ENCODE measurements at regions not wholly inside any gene's neighbourhood (a gene's known extent, or its start where the extent isn't known, plus 50 kb on each side); places are given as distances from the start of the nearest gene placed in this dataset.

DNA sequence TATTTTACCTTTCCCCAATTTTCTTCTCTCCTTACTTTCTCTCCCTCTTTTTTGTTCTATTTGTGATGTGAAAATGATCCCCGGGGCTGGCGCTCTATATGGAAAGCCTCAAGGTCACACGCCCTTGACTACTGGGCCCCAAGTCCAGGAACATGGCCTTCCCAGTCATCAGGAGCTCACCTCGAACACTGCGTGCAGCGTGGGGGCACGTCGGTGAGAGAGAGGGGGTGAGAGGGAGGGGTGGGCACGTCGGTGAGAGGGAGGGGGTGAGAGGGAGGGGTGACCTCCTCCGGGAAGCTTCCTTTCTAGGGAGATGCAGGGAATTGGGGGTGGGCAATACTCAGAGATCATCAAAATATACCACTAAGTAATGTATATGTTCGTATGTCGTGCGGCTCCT is 94.6 kb upstream of the TMPRSS2 start:
- no peaks in the 10 kb centered on the region for H3K4me1 ChIP-seq (ENCODE audit: control insufficient read depth, low read length)
- H3F3A ChIP-seq (ENCODE audit: control insufficient read depth, insufficient read depth), result no peaks in the 10 kb centered on the region
- no peaks in the 10 kb centered on the region for H3K36me3 ChIP-seq (ENCODE audit: control insufficient read depth, low read length)
- H3K9me2 ChIP-seq (replicated peaks; ENCODE audit: control insufficient read depth, low read length), result no peaks in the 10 kb centered on the region
- H3K4me2 ChIP-seq (ENCODE audit: low read length), result no peak overlapping the region
- TF ChIP-seq, protein P1, sequence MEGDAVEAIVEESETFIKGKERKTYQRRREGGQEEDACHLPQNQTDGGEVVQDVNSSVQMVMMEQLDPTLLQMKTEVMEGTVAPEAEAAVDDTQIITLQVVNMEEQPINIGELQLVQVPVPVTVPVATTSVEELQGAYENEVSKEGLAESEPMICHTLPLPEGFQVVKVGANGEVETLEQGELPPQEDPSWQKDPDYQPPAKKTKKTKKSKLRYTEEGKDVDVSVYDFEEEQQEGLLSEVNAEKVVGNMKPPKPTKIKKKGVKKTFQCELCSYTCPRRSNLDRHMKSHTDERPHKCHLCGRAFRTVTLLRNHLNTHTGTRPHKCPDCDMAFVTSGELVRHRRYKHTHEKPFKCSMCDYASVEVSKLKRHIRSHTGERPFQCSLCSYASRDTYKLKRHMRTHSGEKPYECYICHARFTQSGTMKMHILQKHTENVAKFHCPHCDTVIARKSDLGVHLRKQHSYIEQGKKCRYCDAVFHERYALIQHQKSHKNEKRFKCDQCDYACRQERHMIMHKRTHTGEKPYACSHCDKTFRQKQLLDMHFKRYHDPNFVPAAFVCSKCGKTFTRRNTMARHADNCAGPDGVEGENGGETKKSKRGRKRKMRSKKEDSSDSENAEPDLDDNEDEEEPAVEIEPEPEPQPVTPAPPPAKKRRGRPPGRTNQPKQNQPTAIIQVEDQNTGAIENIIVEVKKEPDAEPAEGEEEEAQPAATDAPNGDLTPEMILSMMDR (IDR thresholded peaks at IDR 0.05; ENCODE audit: low read depth, low read length, poor library complexity, severe bottlenecking), result no peak
- no peak for TF ChIP-seq EZH2phosphoT487 (IDR thresholded peaks at IDR 0.05; ENCODE audit: borderline replicate concordance, low read length)
- H3K79me2 ChIP-seq (ENCODE audit: control insufficient read depth, low read length), result no peaks in the 10 kb centered on the region
- no peaks in the 10 kb centered on the region for H3K27me3 ChIP-seq (ENCODE audit: control insufficient read depth, low read length)
- H4K20me1 ChIP-seq (ENCODE audit: control insufficient read depth, insufficient read depth, low read depth, low read length), result no peaks in the 10 kb centered on the region
- no peaks in the 10 kb centered on the region for H3K9me3 ChIP-seq (ENCODE audit: control insufficient read depth, insufficient read depth, low read length)
- H3K4me3 ChIP-seq (ENCODE audit: low read length), result no peak overlapping the region
- no peak overlapping the region for H3K27ac ChIP-seq (ENCODE audit: low read depth, low read length)

DNA sequence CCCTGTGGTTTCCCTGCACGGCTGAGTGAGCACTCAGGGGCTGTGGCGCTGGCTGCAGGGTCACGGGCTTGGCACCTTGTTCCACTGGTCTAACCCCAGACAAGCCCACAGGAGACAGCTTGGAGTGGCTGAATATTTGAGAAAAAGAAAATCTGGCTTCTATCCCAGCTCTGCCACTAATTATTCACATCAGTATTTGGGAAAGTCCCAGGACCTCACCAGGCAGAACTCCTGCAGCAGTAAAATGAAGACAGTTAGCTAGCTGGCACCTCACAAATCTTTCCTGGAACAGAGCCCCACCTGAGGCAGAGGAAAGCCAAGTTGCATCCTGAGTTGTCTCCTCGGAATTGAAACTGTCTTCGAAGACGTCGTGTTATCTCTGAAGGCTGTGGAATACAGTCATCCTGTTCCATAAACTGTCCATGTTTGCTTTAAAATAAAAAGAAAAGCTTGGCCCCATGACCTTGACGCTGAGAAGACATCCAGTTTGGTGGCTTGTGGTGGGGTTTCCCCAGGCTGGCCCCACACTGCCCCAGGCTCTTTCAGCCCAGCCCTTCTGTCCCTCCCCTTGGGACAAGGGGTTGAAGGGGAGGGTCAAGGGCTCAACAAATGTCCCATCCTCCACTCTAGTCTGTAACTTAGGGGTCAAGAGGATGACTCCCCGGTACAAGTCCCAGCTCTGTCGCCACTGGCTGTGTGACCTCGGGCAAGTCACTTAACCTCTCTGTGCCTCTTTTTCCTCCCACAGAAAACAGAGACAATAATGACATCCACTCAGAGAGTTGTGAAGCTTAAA is 93.8 kb upstream of the TMPRSS2 start:
- Histone ChIP-seq H3K36me3 (ENCODE audit: control insufficient read depth, low read length) (no peaks in the 10 kb centered on the region), H3K4me3 (ENCODE audit: low read length) (no peak overlapping the region), H4K20me1 (ENCODE audit: control insufficient read depth, insufficient read depth, low read depth, low read length) (no peaks in the 10 kb centered on the region), H3K4me2 (ENCODE audit: low read length) (no peak overlapping the region), H3K27me3 (ENCODE audit: control insufficient read depth, low read length) (no peaks in the 10 kb centered on the region), H3K79me2 (ENCODE audit: control insufficient read depth, low read length) (no peaks in the 10 kb centered on the region), H3K9me2 (replicated peaks; ENCODE audit: control insufficient read depth, low read length) (no peaks in the 10 kb centered on the region), H3K9me3 (ENCODE audit: control insufficient read depth, insufficient read depth, low read length) (no peaks in the 10 kb centered on the region), H3K4me1 (ENCODE audit: control insufficient read depth, low read length) (no peaks in the 10 kb centered on the region), H3F3A (ENCODE audit: control insufficient read depth, insufficient read depth) (no peaks in the 10 kb centered on the region), H3K27ac (ENCODE audit: low read depth, low read length) (no peak overlapping the region)
- TF ChIP-seq, protein P1 (IDR thresholded peaks at IDR 0.05; ENCODE audit: low read depth, low read length, poor library complexity, severe bottlenecking), result no peak
- no peak for TF ChIP-seq EZH2phosphoT487 (IDR thresholded peaks at IDR 0.05; ENCODE audit: borderline replicate concordance, low read length)

- Histone ChIP-seq H3K4me2 (ENCODE audit: low read length) (no peak overlapping the region), H3F3A (ENCODE audit: control insufficient read depth, insufficient read depth) (no peaks in the 10 kb centered on the region), H4K20me1 (ENCODE audit: control insufficient read depth, insufficient read depth, low read depth, low read length) (no peaks in the 10 kb centered on the region), H3K4me1 (ENCODE audit: control insufficient read depth, low read length) (no peaks in the 10 kb centered on the region), H3K27ac (ENCODE audit: low read depth, low read length) (no peak overlapping the region), H3K79me2 (ENCODE audit: control insufficient read depth, low read length) (no peaks in the 10 kb centered on the region), H3K36me3 (ENCODE audit: control insufficient read depth, low read length) (no peaks in the 10 kb centered on the region), H3K27me3 (ENCODE audit: control insufficient read depth, low read length) (no peaks in the 10 kb centered on the region), H3K4me3 (ENCODE audit: low read length) (no peak overlapping the region), H3K9me2 (replicated peaks; ENCODE audit: control insufficient read depth, low read length) (no peaks in the 10 kb centered on the region), H3K9me3 (ENCODE audit: control insufficient read depth, insufficient read depth, low read length) (no peaks in the 10 kb centered on the region)
- TF ChIP-seq, protein P1 (IDR thresholded peaks at IDR 0.05; ENCODE audit: low read depth, low read length, poor library complexity, severe bottlenecking), result no peak
- TF ChIP-seq EZH2phosphoT487 (IDR thresholded peaks at IDR 0.05; ENCODE audit: borderline replicate concordance, low read length), result no peak
These were observed 93.1 kb upstream of the TMPRSS2 start for GRCh38 chr21:41600961-41601572.
